ENCODE measurements at regions not wholly inside any gene's neighbourhood (a gene's known extent, or its start where the extent isn't known, plus 50 kb on each side); places are given as distances from the start of the nearest gene placed in this dataset.

- no peak for TF ChIP-seq CTCF (conservative IDR thresholded peaks at IDR 0.05 in 1 of 2, IDR thresholded peaks at IDR 0.05 in 1 of 2; ENCODE audit: low read depth in 1 of 2, low read length in 2 of 2)
- TF ChIP-seq EZH2 (IDR thresholded peaks at IDR 0.05; ENCODE audit: low read length, missing control alignments) = no peak
These were observed 257.1 kb upstream of the ZFP64 start for GRCh38 chr20:52448513-52449232.
